C1 segment of cervical spinal cord (tissue), 14 donors: ENCODE measurements at regions not wholly inside any gene's neighbourhood (a gene's known extent, or its start where the extent isn't known, plus 50 kb on each side); places are given as distances from the start of the nearest gene placed in this dataset.

Source experiments
- DNase-seq, 14 donors: peaks; one replicate each; lab custom pipeline; 2025; lab: John Stamatoyannopoulos, UW

DNA sequence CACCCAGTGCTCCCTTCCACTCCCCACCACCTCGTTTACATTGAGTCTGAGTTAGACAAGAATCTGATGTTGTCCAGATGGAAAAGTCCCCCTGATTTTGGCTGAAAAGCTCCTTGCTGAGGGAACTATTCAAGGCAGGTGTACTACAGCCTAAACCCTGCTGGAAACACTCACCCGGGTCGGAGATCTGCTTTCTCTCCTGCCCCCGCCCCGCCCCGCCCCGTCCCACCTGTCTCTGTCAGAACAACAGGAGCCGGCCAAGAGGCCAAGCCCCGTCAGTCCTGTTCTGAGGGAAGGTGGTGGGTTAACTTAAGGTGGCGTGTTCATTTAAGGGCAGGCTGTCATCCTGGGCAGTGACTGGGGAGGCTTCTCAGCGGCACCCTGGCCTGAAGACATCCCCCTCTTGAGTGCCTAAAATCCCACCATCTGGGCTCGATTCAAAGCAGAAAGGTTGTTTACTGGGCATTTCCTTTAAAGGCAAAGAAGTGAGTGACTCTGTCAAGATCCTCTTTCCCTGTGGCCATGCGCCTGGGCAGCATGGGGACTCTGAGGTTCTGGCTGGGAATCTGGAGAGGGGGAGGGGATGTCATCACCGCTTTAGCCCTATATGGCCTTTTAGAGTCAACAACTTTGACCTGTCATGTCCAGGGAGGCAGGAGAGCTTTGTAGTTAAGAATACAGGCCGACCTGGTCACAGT, 71.1 kb upstream of the NEURL1B start:
- no peak for DNase-seq

DNA sequence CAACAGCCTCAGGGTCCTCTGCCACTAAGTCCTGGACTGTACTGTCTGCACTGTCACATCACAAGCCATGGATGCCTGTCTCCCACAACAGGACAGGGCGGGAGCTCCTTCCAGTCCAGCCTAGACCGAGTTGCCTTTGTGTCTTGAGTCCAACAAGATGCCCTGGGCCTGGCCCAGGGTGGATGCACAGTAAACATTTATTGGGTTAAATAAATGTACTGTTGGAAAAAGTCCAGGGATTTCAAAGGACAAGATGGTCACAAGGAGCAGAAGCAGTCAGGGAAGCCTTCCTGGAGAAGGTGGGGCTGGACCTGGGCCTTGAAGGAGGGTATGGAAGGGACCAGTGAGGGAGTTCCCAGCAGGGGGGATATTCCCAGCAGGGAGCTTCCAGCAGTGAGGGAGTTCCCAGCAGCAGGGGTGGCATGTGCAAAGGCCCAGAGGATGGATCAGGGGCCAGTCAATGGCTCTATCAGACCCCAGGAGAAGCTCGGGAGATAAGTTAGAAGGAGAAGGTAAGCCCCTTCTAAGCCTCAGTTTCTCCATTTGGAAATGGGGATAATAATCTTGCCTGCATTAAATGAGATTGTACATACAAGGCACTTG, 72.7 kb upstream of the NEURL1B start:
- DNase-seq, result no peak

DNA sequence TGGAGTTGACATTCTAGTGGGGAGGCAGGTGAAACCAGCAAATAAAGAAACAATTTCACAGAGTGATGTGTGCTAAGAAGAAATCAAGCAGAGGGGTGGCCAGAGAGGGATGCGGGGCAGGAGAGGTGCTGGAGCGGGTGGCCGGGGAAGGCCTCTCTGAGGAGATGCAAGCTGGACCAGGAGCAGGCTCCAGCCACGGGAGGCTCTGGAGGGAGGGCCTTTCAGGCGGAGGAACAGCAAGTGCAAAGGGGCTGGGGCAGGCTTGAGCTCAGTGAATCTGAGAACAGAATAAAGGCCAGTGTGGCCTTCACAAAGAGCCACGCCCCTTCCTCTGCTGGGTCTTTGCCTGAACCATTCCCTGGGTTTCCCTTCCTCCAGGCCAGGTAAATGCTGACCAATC, 73.2 kb upstream of the NEURL1B start:
- no peak for DNase-seq

DNA sequence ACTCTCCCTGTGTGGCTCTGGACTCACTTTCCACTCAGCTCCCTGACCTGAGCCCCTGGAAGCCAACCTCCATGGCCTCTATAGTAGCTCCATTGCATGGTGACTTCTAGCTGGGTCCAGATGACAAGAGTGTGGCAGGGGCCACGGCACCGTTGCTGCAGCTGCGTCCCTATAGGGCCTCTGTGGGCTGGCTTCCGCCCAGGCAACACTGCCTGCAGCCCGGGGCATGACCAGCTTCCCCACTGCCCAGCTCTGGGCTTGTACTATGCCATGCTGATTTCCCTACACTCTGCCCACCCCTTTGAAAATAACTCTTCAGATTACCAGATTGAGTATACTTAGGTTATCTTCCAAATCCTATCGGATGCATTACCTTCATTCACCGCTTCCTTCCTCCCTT, 73.8 kb upstream of the NEURL1B start:
- no peak for DNase-seq

DNA sequence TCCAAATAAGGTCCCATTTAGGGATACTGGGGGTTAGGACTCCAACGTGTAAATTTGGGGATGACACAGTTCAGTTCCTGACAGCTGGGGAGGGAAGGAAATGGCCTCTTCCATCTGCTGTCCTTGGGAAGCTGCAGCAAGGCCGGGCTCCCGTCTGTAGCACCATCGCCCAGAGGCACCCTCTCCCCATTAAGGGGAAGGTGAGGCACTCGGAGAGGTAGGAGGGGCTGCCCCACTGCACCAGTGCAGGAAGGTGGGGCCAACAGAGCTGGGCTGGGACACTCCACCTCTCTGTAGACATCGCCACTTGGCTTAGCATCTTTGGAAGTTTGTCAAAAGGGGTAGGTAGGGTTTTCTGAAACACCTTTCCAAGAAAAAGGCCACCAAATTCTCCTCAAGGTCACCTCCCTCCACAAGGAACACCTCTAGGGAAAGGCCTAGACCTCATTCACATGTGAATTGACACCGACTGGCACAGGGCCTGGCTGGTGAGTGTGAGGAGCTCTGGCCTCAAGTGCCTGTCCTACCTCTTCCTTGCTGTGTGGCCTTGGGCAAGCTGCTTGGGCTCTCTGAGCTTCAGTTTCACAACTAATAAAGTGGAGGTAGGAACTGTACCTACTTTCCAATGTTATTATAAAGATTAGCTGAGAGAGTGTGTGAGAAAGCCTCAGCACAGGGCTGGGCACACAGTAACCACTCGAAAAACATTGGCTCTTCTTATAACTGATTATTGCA, 75.0 kb upstream of the NEURL1B start:
- no peak for DNase-seq

DNA sequence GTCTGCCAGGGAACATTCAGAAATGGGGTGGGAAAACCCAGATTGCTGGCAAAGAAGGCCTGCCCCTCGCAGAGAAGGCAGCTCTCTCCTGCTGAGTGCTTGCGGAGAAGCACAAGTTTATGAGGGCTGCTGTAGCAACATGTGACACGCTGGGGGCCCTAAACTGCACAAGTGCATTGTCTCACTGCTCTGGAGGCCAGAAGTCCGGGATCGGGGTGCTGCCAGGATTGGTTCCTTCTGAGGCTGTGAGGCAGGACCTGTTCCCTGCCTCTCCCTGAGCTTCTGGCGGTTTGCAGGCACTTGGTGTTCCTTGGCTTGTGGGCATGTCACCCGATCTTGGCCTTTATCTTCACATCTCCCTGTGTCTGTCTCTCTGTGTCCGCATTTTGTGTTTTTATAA, 75.6 kb upstream of the NEURL1B start:
- peak in 1 of 14 donors; percentile 11 for DNase-seq

DNA sequence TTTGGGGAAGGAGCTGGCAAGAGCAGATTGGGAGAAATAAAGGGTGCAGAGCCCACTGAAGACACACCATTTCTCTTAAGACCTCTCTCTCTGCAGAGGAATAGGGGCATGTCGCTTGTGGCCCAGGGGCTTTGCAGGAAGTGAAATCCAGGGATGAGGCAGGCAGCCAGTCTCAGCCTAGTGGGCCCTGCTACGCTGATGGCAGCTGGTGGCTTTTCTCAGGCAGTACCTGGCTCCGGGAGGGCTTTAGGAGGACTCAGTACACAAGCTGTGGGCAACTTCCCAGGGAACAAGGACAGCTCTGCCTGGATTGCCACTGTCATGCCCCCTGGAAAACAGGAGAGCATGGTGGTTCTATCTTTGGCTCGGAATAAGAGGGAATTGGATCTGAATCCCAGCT, 76.2 kb upstream of the NEURL1B start:
- no peak for DNase-seq

DNA sequence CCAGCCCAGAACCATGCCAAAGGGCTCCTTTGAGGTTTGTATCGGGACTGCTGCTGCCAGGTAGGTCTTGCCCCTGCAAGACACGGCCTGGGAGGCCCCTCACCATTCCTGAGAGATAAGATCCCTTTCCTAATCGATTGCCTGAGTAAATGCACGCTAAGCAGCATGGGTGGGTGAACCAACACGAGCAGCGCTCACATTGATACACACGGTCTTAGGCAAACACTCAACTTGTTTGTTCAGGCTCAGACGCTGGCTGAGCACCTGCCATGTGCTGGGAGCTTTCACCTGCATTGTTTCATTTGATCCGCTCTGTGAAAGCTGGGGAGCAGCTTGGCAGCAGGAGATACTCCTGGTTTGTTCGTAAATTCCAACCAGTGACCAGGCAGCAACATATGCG, 76.9 kb upstream of the NEURL1B start:
- DNase-seq, result no peak

DNA sequence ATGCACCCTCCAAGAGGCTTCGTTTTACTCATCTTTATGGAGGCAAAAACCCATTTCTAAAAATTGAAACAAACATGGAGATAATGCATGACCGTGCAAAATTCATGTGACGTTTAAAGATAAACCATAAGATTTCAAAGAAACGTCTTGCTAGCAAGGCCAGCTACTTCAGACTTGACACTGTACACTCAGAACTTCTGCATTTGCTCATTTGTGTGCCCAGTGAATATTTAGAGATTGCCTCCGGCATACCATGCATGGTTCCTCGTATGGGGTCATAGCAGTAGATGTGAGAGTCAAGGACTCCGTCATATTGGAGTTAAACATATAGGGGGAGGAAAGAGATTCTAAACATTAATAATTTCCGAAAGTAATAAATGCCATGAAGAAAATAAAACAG, 78.6 kb upstream of the NEURL1B start:
- DNase-seq, result no peak

DNA sequence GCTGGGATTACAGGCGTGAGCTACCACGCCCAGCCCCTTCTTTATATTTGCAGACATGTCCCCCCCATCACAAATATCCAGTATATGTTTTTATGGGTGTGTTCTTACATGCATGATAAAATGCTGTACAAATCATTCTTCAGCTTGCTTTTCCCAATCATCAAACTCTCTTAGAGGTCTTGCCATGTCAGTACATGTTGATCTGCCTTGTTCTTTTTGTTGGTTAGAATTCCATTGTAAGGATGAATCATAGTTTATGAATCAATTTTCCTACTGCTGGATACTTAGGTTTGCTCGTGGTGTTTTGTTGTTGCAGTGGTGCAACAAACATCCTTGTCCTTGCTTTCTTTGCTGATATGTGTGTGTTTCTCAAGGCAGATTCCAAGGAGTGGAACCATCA, 79.9 kb upstream of the NEURL1B start:
- no peak for DNase-seq

DNA sequence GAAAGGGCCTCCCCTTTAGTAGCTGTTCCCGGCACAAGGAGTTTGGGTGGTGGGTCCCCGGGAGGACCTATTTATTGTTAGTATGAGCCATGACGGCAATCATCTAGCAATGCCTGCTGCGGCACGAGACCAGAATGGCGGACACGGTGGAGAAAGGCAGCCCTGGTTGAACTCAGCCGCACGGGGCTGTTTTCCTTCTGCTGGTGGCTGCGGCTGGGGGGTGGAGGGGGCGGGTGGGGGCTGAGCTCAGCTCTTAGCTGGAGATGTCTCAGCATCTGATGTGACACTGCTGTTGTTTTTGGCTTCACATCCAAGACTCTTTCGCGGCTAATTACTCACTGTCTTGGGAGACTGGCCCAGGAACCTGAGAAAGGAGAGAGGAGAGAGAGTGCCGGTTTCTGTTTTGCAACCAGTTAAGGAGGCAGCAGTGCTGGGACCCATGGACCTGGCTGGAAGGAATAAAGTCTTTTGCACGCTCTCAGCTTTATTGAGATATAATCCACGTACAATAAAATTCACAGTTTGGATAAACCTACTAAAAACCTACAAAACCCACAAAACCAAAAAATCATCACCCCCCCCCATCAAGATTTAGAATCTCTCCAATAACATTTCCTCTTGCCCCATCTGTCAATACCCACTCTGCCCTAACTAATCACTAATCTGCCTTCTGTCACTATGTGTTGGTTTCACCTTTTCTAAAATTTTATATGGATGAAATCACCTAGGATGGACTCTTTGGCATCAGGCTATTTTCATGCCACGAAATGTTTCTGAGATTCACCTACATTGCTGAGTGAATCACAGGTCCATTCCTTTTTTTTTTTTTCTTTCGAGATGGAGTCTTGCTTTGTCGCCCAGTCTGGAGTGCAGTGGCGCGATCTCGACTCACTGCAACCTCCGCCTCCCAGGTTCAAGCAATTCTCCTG, 81.8 kb upstream of the NEURL1B start:
- DNase-seq, result peak in 4 of 14 donors; percentile 7 to 28 (median 14)

DNA sequence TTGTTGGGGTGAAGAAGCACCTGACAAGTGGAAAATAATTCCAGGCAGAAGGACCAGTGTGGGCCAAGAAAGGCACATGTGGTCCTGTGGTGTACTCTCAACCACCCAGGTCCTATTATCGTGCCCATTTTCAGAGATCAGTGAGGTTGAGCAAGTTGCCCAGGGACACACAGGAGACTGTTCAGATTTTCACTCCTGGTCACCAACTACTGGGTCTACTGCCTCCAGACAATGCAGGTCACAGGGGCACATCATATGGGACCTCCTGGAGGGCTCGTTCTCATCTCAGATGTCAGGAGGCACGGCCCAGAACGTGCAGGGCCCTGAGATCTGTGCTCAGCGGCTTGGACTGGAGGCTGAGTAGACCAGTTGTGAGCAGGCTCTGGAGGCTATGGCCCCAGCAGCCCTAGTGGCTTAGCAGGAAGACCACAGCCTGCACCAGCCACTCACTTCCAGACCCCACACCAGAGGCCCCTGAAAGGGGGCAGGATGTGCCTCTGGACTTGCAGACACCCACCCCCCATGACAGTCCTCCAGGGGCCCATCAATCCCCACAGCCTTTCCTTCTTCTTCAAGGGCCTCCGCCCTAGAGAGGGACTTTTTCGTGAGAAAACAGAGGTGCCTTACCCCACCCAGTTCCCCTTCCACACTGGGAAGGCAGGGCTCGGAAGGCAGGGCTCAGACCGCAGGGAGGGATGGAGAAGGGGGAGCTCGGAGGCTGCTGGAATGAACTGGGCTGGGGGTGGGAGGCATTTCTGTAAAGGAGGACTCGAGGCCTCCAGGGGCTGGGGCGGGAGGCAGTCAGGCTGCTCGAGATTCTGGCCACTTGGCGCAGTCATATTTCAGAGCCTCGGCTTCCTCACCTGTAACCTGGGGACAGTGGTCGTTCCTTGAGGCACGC, 82.7 kb upstream of the NEURL1B start:
- no peak for DNase-seq

DNA sequence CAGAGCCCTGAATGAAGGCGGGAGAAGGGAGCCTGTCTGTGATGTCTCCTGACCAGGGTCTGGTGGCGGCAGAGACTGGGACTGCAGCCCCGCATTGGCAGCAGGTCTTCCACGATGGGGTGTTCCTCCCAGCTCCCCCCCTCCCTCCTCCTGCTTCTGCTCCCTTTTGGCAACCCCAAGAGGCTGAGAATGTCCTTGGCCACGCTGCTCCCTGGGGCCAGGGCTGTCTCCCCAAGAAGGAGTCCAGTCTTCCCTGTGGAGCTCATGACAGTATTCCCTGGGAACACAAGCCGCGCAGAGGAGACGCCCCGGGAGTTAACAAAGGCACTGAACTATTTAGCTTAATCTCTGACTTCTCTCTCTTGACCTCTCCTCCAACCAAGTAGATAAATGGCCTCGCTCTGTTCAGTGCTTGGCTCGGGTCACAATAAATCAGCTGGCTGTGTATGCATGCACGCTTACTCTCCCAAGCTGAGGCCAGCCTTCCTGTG, 84.0 kb upstream of the NEURL1B start:
- peak in 4 of 14 donors; percentile 15 to 66 (median 46) for DNase-seq

DNA sequence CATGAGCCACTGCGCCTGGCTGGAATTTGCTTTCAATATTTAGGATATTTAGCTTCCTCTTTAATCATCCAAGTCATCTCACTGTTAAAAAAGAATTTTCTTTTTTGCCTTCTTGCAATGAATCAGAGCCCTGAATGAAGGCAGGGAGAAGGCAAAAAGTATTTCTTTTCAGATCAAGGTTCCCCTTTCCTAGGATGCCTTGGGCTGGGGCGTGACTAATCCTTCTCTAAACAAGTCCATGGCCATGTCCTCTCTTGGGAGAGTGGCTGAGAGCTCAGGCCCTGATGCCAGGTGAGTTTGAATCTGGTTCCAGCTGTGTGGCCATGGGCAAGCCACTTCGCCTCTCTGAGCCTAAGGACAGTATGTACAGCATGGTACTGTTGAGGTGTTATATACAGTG, 84.8 kb upstream of the NEURL1B start:
- DNase-seq, result no peak

DNA sequence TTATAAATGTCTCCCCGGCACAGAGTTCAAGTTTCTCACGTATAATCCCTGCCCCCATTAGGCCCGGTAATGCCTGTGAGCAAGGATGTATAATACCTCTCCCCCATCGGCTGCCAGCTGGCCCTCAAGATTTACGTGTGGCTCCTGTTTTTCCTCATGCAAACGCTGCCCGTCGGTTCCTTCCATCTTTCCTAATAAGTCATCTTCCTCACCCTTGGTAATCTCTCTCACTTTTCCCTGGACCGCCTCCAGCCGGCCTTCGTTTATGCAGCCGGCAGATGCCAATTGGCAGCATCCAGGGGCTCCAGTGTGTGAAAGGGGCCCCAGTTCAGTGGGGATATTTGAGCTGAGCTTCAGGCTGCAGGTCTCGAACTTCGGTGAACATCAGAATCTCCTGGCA, 86.5 kb upstream of the NEURL1B start:
- DNase-seq, result no peak

DNA sequence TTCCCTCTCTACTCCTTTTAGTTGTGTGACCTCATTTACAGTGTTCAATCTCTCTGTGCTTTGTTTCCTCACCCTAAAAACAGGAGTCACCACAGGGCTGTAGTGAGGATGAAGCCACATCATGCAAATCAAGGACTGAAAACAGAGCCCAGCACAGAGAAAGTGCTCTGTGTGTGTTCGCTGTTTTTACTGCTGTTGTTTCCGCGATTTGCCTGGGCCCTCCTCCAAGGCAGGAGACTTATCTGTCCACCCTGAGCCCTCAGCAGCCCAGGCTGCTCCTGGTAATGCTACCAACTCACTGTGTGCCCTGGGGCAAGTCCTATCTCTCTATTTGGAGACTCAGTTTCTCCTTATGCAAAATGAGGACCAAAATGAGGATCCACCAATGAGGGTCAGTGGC, 87.2 kb upstream of the NEURL1B start:
- no peak for DNase-seq

DNA sequence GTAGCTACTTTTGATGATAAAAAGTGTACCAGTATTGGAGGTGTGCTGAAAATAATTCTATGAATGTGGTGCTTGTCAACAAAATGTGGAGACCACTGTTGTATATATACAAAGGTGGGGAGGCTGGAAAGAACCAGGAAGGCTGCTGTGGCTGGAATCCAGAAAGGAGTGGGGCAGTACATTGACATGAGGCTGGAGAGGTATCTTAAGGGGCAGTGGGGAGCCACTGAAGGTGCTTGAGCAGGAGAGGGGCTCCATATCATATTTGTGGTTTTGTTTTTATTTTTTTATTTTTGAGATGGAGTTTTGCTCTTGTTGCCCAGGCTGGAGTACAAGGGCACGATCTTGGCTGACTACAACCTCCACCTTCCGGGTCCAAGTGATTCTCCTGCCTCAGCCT, 87.9 kb upstream of the NEURL1B start:
- no peak for DNase-seq

DNA sequence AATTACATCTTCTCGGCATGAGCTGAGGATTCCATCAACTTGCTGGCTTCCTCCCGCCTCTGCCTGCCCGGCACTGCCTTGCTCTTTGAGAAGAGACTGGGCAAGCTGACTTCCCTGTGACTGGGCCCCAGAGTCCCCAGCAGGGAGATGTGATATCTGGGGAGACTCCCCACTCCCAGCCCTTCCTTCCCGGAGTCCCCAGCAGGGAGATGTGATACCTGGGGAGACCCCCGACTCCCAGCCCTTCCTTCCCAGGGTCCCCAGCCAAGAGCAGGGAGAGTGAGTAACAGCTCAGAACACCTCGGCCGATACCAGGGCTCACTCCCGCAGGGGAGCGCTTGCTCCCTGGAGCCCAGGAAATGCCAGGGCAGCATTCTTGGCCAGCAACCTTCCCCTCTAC, 90.1 kb upstream of the NEURL1B start:
- no peak for DNase-seq

DNA sequence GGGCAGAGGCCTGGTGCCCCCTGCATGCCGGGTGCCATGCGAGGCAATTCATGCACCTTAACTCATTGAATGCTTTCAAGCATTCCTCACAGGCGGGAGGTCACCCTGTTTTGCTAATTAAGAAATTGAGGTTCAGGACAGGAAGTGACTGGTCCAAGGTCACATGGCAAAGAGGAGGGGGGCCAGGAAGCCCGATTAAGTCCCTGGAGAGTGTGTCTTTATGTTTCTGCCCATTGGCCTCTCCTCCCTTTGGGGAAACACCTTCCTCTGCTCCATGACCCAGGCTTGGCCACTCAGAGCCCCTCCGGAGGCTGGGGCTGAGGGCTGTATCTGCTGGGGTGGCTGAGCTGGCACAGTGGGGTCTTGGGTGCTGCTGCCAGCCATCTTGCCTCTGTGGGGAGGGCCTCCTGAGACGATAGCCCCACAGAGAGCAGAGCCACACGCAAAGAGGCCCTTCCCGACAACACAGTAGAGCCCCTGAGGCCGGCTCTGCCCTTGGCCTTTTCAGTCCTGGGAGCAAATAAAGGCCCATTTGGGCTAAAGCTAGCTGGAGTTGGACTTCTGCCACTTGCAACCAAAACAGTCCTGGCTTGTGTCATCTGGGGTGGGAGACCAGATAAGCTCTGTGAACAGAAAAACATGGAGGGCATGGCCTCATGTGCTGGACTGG, 90.8 kb upstream of the NEURL1B start:
- no peak for DNase-seq

DNA sequence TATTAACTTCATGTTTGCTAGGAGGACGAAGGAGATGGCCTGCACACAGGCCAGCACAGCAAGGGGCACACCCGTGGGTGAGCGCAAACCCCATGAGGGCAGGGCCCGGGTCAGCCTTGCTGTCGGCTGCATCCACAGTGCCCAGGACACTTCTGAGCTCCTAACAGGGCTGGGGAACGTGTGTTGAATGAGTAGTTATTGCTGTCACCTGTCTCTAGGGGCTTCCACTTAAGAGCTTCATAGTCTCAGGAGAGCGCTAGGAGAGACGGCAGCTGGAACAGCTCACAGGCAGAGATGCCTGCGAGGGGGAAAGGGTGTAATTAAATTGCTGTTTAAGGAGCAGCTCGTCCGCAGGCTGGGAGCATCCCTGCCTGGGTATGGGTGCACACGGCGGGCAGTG, 91.4 kb upstream of the NEURL1B start:
- DNase-seq, result no peak
